ENCODE measurements at regions not wholly inside any gene's neighbourhood (a gene's known extent, or its start where the extent isn't known, plus 50 kb on each side); places are given as distances from the start of the nearest gene placed in this dataset.
"Not testable (repeated sequence)": the region's sequence is repeated elsewhere in the genome, so short reads cannot be mapped to it uniquely, and the experiment has no call there.

DNA sequence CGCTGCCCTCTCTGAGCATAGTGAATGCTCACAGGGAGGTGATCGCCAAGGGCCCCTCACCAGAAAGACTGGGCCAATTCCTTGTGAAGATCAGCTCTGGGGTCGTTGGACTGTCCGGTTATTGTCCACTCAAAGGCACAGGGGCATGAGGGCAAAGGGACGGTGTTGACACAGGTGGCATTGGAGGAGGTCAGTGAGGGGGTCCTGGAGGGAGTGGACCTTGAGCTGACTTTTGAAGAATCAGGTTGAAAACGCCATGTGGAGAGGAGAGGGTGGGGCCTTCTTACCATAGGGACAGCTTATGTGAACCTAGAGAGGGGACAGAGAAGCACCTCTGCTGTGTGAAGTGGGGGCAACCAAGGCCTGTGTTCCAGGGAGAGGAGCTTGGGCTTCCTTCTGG lies 131.5 kb downstream of the TFCP2L1 start:
- ChIA-PET CTCF (interaction anchor here (1.1 kb wide), 1 partner anchor 25 kb away, joined by 4 read pairs; no protein-coding TSS in a partner anchor), POLR2A (no interaction called here)
- Mint-ChIP-seq H3K4me3 (no peak overlapping the region), H3K4me1 (no peaks in the 10 kb centered on the region), H3K9me3 (peaks cover 25% of the 10 kb centered on the region), H3K27me3 (ENCODE audit: low read depth) (peaks cover 17% of the 10 kb centered on the region; the same call in 1 of the 2 replicates), H3K36me3 (peaks cover 14% of the 10 kb centered on the region), H3K27ac (no peak overlapping the region)
- no peak for TF ChIP-seq JUN (CRISPR knock-in tag; IDR thresholded peaks at IDR 0.05)
- TF ChIP-seq KAT7 (CRISPR knock-in tag; IDR thresholded peaks at IDR 0.05; ENCODE audit: borderline replicate concordance) = no peak
- TF ChIP-seq TCF7 (CRISPR knock-in tag; IDR thresholded peaks at IDR 0.05; ENCODE audit: low read depth) = no peak
- no peak for TF ChIP-seq SMAD3 (CRISPR knock-in tag; IDR thresholded peaks at IDR 0.05; ENCODE audit: borderline replicate concordance)
- DNase-seq (ENCODE audit: low spot score) (no peak), ATAC-seq (no peak)

DNA sequence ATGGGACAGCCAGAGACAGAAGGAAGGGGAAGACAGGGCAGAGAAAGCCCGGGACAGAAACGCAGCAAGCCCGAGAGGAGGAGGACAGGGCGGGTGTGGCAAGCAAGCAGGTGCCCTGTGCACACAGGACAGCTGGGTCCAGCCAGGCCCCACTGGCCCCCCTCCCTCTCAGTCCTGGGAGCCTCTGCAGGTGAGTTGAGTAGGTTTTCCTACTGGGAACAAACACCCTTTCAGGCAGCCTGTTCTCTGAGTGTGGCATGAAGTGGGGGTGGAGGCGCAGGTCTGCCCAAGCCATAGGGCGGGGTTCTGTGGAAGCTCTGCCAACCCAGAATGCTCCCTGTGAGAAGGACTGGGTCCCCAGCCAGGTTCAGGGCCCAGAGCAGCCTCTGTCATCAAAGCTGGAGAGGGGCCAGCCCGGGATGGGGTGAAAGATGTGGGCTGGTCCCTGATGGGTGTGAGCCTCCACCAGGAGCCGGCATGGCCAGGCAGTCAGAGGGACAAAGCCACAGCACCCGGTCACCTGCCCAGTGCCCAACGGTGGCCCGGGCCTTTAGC lies 129.4 kb downstream of the TFCP2L1 start:
- no peak overlapping the region for H3K4me3 Mint-ChIP-seq
- ChIA-PET POLR2A (no interaction called here), CTCF (no interaction called here)
- H3K27me3 Mint-ChIP-seq (ENCODE audit: low read depth) = peaks cover 17% of the 10 kb centered on the region; the same call in 1 of the 2 replicates
- ATAC-seq = no peak
- DNase-seq (ENCODE audit: low spot score) = no peak
- TF ChIP-seq SMAD4 (CRISPR knock-in tag; IDR thresholded peaks at IDR 0.05) (no peak), KAT7 (CRISPR knock-in tag; IDR thresholded peaks at IDR 0.05; ENCODE audit: borderline replicate concordance) (no peak), JAZF1 (CRISPR knock-in tag; IDR thresholded peaks at IDR 0.05) (no peak), ESRRA (CRISPR knock-in tag; IDR thresholded peaks at IDR 0.05; ENCODE audit: borderline replicate concordance) (no peak), OVOL2 (CRISPR knock-in tag; IDR thresholded peaks at IDR 0.05; ENCODE audit: borderline replicate concordance) (no peak), HMGA2 (CRISPR knock-in tag; IDR thresholded peaks at IDR 0.05) (no peak), NR2C2 (CRISPR knock-in tag; IDR thresholded peaks at IDR 0.05) (no peak)
- TF ChIP-seq, protein P1, sequence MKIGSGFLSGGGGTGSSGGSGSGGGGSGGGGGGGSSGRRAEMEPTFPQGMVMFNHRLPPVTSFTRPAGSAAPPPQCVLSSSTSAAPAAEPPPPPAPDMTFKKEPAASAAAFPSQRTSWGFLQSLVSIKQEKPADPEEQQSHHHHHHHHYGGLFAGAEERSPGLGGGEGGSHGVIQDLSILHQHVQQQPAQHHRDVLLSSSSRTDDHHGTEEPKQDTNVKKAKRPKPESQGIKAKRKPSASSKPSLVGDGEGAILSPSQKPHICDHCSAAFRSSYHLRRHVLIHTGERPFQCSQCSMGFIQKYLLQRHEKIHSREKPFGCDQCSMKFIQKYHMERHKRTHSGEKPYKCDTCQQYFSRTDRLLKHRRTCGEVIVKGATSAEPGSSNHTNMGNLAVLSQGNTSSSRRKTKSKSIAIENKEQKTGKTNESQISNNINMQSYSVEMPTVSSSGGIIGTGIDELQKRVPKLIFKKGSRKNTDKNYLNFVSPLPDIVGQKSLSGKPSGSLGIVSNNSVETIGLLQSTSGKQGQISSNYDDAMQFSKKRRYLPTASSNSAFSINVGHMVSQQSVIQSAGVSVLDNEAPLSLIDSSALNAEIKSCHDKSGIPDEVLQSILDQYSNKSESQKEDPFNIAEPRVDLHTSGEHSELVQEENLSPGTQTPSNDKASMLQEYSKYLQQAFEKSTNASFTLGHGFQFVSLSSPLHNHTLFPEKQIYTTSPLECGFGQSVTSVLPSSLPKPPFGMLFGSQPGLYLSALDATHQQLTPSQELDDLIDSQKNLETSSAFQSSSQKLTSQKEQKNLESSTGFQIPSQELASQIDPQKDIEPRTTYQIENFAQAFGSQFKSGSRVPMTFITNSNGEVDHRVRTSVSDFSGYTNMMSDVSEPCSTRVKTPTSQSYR (CRISPR knock-in tag; IDR thresholded peaks at IDR 0.05) = no peak
- TF ChIP-seq, protein P2, sequence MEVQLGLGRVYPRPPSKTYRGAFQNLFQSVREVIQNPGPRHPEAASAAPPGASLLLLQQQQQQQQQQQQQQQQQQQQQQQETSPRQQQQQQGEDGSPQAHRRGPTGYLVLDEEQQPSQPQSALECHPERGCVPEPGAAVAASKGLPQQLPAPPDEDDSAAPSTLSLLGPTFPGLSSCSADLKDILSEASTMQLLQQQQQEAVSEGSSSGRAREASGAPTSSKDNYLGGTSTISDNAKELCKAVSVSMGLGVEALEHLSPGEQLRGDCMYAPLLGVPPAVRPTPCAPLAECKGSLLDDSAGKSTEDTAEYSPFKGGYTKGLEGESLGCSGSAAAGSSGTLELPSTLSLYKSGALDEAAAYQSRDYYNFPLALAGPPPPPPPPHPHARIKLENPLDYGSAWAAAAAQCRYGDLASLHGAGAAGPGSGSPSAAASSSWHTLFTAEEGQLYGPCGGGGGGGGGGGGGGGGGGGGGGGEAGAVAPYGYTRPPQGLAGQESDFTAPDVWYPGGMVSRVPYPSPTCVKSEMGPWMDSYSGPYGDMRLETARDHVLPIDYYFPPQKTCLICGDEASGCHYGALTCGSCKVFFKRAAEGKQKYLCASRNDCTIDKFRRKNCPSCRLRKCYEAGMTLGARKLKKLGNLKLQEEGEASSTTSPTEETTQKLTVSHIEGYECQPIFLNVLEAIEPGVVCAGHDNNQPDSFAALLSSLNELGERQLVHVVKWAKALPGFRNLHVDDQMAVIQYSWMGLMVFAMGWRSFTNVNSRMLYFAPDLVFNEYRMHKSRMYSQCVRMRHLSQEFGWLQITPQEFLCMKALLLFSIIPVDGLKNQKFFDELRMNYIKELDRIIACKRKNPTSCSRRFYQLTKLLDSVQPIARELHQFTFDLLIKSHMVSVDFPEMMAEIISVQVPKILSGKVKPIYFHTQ (CRISPR knock-in tag; IDR thresholded peaks at IDR 0.05) = no peak
- TF ChIP-seq, protein P3, sequence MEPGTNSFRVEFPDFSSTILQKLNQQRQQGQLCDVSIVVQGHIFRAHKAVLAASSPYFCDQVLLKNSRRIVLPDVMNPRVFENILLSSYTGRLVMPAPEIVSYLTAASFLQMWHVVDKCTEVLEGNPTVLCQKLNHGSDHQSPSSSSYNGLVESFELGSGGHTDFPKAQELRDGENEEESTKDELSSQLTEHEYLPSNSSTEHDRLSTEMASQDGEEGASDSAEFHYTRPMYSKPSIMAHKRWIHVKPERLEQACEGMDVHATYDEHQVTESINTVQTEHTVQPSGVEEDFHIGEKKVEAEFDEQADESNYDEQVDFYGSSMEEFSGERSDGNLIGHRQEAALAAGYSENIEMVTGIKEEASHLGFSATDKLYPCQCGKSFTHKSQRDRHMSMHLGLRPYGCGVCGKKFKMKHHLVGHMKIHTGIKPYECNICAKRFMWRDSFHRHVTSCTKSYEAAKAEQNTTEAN (CRISPR knock-in tag; IDR thresholded peaks at IDR 0.05) = no peak
- TF ChIP-seq, protein P4, sequence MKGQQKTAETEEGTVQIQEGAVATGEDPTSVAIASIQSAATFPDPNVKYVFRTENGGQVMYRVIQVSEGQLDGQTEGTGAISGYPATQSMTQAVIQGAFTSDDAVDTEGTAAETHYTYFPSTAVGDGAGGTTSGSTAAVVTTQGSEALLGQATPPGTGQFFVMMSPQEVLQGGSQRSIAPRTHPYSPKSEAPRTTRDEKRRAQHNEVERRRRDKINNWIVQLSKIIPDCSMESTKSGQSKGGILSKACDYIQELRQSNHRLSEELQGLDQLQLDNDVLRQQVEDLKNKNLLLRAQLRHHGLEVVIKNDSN (CRISPR knock-in tag; IDR thresholded peaks at IDR 0.05) = no peak
- no peak overlapping the region for H3K27ac Mint-ChIP-seq
- peaks cover 31% of the 10 kb centered on the region for H3K9me3 Mint-ChIP-seq
- no peaks in the 10 kb centered on the region for H3K4me1 Mint-ChIP-seq
- H3K36me3 Mint-ChIP-seq = peaks cover 14% of the 10 kb centered on the region

DNA sequence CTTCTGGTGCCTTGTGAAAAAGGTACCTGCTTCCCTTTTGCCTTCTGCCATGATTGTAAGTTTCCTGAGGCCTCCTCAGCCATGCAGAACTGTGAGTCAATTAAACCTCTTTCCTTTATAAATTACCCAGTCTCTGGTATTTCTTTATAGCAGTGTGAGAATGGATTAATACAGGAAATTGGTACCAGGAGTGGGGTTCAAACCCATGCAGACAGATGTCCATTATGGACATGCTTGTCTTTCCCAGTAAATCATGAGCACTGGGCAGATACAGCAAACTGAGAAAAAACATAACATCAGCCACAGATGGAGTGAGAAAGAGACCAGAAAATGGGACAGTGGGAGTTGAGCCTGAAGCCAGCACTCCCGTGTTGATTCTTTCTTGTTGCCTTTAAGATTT lies 127.5 kb downstream of the TFCP2L1 start:
- H3K4me3 Mint-ChIP-seq; ATAC-seq; POLR2A ChIA-PET; DNase-seq (ENCODE audit: low spot score); H3K27ac Mint-ChIP-seq; H3K4me1 Mint-ChIP-seq: not testable (repeated sequence)
- Mint-ChIP-seq H3K36me3 (peaks cover 14% of the 10 kb centered on the region), H3K9me3 (peaks cover 31% of the 10 kb centered on the region), H3K27me3 (ENCODE audit: low read depth) (peaks cover 21% of the 10 kb centered on the region)
- CTCF ChIA-PET = interaction anchor here (0.5 kb wide), 1 partner anchor 439 kb away, joined by 7 read pairs; no protein-coding TSS in a partner anchor
